Stomach smooth muscle (tissue), 2 donors: ENCODE measurements at regions not wholly inside any gene's neighbourhood (a gene's known extent, or its start where the extent isn't known, plus 50 kb on each side); places are given as distances from the start of the nearest gene placed in this dataset.

Source experiments
- H3K27ac ChIP-seq: one replicate; pipeline ENCODE4 v1.7.0; 2013; ENCODE audit warnings: mild to moderate bottlenecking, low read length, inconsistent platforms
- H3K27me3 ChIP-seq, 2 donors: one replicate each; pipeline ENCODE4 v1.7.0; 2013; ENCODE audit warnings: low read length in 2 of 2; ENCODE audit not compliant: insufficient read depth in 2 of 2, control insufficient read depth in 1 of 2
- H3K36me3 ChIP-seq, 2 donors: one replicate each; pipeline ENCODE4 v1.7.0; 2013; ENCODE audit warnings: low read length in 2 of 2; ENCODE audit not compliant: control insufficient read depth in 2 of 2, insufficient read depth in 2 of 2
- H3K4me1 ChIP-seq: one replicate; pipeline ENCODE4 v1.7.0; 2013; ENCODE audit warnings: low read length; ENCODE audit not compliant: control insufficient read depth, insufficient read depth
- H3K4me3 ChIP-seq, 2 donors: one replicate each; pipeline ENCODE4 v1.7.0; 2013; ENCODE audit warnings: low read length in 2 of 2
- H3K9ac ChIP-seq, 2 donors: one replicate each; pipeline ENCODE4 v1.7.0; 2013; ENCODE audit warnings: low read length in 2 of 2, mild to moderate bottlenecking in 1 of 2
- H3K9me3 ChIP-seq, 2 donors: one replicate each; pipeline ENCODE4 v1.7.0; 2013; ENCODE audit warnings: low read length in 2 of 2; ENCODE audit not compliant: control insufficient read depth in 2 of 2
- donor health status: healthy.
- donor health status: Pancreatic carcinoma.

GRCh38 chr11:92768121-92768840 lies 201.2 kb upstream of the MTNR1B start:
- no peak overlapping the region for H3K4me3 ChIP-seq
- no peak overlapping the region for H3K27ac ChIP-seq
- H3K9ac ChIP-seq: no peak overlapping the region
- peaks cover 0 to 2% of the 10 kb centered on the region in 2 donors for H3K27me3 ChIP-seq
- H3K4me1 ChIP-seq: peaks cover 7% of the 10 kb centered on the region
- no peaks in the 10 kb centered on the region for H3K9me3 ChIP-seq
- no peaks in the 10 kb centered on the region for H3K36me3 ChIP-seq

DNA sequence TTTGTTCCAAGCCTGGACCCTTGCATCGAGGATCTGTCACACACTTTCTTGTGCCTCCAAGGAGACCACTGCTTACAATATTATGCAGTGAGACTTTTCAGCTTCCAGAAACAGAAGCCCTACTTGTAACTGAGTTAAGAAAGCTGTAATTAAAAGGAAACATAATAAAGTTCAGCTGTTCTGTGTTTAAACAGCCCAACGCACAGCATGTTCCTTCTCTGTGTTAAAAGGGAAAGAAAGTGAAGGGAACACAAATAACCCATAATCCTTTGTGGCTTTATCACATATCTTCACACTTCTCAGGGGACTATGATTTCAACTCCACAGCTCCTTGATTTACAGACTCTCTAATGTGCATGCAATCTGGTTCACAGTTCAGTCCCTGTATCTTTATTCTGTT lies 200.3 kb upstream of the MTNR1B start:
- Histone ChIP-seq H3K9me3 (no peaks in the 10 kb centered on the region), H3K27me3 (peaks cover 0 to 2% of the 10 kb centered on the region in 2 donors), H3K36me3 (no peaks in the 10 kb centered on the region), H3K27ac (no peak overlapping the region), H3K4me3 (no peak overlapping the region), H3K9ac (no peak overlapping the region), H3K4me1 (peaks cover 7% of the 10 kb centered on the region)

- no peaks in the 10 kb centered on the region for H3K9me3 ChIP-seq
- H3K9ac ChIP-seq: no peak overlapping the region
- no peak overlapping the region for H3K4me3 ChIP-seq
- peaks cover 7% of the 10 kb centered on the region for H3K4me1 ChIP-seq
- no peaks in the 10 kb centered on the region for H3K36me3 ChIP-seq
- H3K27me3 ChIP-seq: peaks cover 0 to 2% of the 10 kb centered on the region in 2 donors
- no peak overlapping the region for H3K27ac ChIP-seq
Observed at GRCh38 chr11:92770419-92770818, 199.0 kb upstream of the MTNR1B start.

GRCh38 chr11:92770981-92771380 lies 198.5 kb upstream of the MTNR1B start:
- Histone ChIP-seq H3K27ac (no peak overlapping the region), H3K9ac (no peak overlapping the region), H3K36me3 (no peaks in the 10 kb centered on the region), H3K27me3 (peaks cover 0 to 2% of the 10 kb centered on the region in 2 donors), H3K4me3 (no peak overlapping the region), H3K4me1 (peaks cover 5% of the 10 kb centered on the region), H3K9me3 (no peaks in the 10 kb centered on the region)

GRCh38 chr11:92771701-92772100 lies 197.8 kb upstream of the MTNR1B start:
- Histone ChIP-seq H3K27me3 (peaks cover 0 to 2% of the 10 kb centered on the region in 2 donors), H3K4me1 (no peaks in the 10 kb centered on the region), H3K4me3 (no peak overlapping the region), H3K27ac (no peak overlapping the region), H3K9me3 (no peaks in the 10 kb centered on the region), H3K36me3 (no peaks in the 10 kb centered on the region), H3K9ac (no peak overlapping the region)

- H3K27me3 ChIP-seq: peaks cover 0 to 2% of the 10 kb centered on the region in 2 donors
- no peak overlapping the region for H3K27ac ChIP-seq
- no peaks in the 10 kb centered on the region for H3K36me3 ChIP-seq
- H3K9me3 ChIP-seq: no peaks in the 10 kb centered on the region
- H3K4me1 ChIP-seq: no peaks in the 10 kb centered on the region
- no peak overlapping the region for H3K4me3 ChIP-seq
- no peak overlapping the region for H3K9ac ChIP-seq
Observed at GRCh38 chr11:92775003-92775676, 194.3 kb upstream of the MTNR1B start.

- Histone ChIP-seq H3K4me1 (no peaks in the 10 kb centered on the region), H3K27me3 (no peaks in the 10 kb centered on the region)
Observed at GRCh38 chr11:92776676-92777075, 192.8 kb upstream of the MTNR1B start.

DNA sequence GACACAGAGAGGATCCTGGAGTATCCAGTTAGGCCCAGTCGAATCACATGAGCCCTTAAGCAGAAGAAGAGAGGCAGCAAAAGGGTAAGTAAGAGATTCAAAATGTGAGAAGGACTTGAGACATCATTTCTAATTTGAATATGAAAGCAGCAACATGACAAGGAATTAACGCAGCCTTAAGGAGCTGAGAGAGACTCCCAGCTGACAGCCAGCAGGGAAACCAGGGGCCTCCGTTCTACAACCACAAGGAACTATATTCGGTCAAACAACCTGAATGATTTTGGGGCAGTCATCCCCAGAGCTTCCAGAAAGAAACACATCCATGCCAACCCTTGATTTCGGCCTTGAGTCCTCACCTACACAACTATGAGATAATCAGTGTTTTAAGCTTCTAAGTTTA lies 189.7 kb upstream of the MTNR1B start:
- Histone ChIP-seq H3K36me3 (no peaks in the 10 kb centered on the region), H3K4me1 (no peaks in the 10 kb centered on the region), H3K9me3 (no peaks in the 10 kb centered on the region), H3K4me3 (no peak overlapping the region), H3K27me3 (no peaks in the 10 kb centered on the region), H3K9ac (no peak overlapping the region), H3K27ac (no peak overlapping the region)

More at GRCh38 chr11:92776676-92777075, 192.8 kb upstream of the MTNR1B start:
- Histone ChIP-seq H3K27ac (no peak overlapping the region), H3K9ac (no peak overlapping the region), H3K4me3 (no peak overlapping the region), H3K9me3 (no peaks in the 10 kb centered on the region), H3K36me3 (no peaks in the 10 kb centered on the region)

DNA sequence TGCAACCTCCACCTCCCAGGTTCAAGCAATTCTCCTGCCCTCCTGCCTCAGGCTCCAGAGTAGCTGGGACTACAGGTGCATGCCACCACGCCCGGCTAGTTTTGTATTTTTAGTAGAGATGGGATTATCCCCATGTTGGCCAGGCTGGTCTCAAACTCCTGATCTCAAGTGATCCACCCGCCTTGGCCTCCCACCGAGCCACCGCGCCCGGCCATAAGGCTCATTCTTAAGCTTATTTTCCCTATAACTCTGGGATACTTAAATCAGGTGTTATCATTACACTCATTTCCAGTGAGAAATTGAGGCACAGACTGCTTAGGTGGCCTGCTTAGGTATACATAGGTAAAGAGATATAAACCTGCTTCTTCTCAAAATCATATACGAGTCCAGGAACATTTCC lies 188.3 kb upstream of the MTNR1B start:
- no peaks in the 10 kb centered on the region for H3K36me3 ChIP-seq
- no peak overlapping the region for H3K9ac ChIP-seq
- H3K4me3 ChIP-seq: no peak overlapping the region
- no peaks in the 10 kb centered on the region for H3K27me3 ChIP-seq
- no peaks in the 10 kb centered on the region for H3K4me1 ChIP-seq
- no peaks in the 10 kb centered on the region for H3K9me3 ChIP-seq
- H3K27ac ChIP-seq: no peak overlapping the region

DNA sequence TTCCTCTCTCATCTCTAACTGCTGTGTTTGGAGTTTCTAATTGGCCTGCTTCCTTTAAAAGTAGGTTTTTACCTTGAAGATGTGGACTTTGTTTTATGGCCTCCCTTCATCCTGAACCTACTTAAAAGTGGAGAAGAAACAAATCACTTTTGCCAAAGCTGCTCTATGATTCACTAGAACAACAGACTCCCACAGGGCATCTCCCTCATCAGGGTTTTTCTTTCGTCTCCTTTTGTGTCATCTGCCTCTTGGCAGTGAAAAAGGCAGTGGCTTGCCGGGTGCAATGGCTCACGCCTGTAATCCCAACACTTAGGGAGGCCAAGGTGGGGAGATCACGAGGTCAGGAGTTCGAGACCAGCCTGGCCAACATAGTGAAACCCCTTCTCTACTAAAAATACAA lies 186.6 kb upstream of the MTNR1B start:
- Histone ChIP-seq H3K9ac (no peak overlapping the region), H3K9me3 (no peaks in the 10 kb centered on the region), H3K36me3 (no peaks in the 10 kb centered on the region), H3K4me1 (no peaks in the 10 kb centered on the region), H3K4me3 (no peak overlapping the region), H3K27me3 (no peaks in the 10 kb centered on the region), H3K27ac (no peak overlapping the region)

DNA sequence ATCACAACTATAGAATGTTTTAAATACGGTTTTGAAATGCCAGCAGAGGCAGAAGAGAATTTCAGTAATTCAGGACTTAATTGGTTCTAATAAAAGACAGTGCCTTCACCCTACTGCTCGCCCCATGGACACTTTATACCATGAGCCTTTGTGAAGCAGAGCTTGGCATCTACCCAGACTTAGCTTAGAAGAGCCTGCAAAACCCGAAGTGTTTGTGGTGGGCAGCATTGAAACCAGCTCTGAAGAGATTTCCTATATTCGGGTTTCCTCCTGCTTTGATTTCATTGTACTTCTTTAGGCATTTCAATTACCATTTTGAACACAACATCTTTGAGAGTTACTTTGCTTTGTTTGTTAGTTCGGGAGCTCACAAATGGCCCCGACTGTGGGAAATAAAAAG lies 185.1 kb upstream of the MTNR1B start:
- no peaks in the 10 kb centered on the region for H3K4me1 ChIP-seq
- no peak overlapping the region for H3K4me3 ChIP-seq
- H3K36me3 ChIP-seq: no peaks in the 10 kb centered on the region
- H3K27me3 ChIP-seq: no peaks in the 10 kb centered on the region
- H3K27ac ChIP-seq: no peak overlapping the region
- H3K9ac ChIP-seq: no peak overlapping the region
- H3K9me3 ChIP-seq: no peaks in the 10 kb centered on the region
